ENCODE measurements at regions not wholly inside any gene's neighbourhood (a gene's known extent, or its start where the extent isn't known, plus 50 kb on each side); places are given as distances from the start of the nearest gene placed in this dataset.

GRCh38 chr4:152117520-152117919, 356.7 kb upstream of the GATB start:
- TF ChIP-seq EZH2 (IDR thresholded peaks at IDR 0.05; ENCODE audit: insufficient read depth, poor library complexity, severe bottlenecking) (no peak), EZH2phosphoT487 (IDR thresholded peaks at IDR 0.05; ENCODE audit: insufficient read depth, low read depth) (no peak)

All from GM23248 (cell line).